HG03025 (cell line): ENCODE measurements at regions not wholly inside any gene's neighbourhood (a gene's known extent, or its start where the extent isn't known, plus 50 kb on each side); places are given as distances from the start of the nearest gene placed in this dataset.
"Not testable (repeated sequence)": the region's sequence is repeated elsewhere in the genome, so short reads cannot be mapped to it uniquely, and the experiment has no call there.

Experiments
- ATAC-seq: cut with Tn5 transposase; IDR thresholded peaks from one replicate; pipeline ENCODE4 v1.9.1; 2021; ENCODE audit warnings: mild to moderate bottlenecking, moderate library complexity; ENCODE audit not compliant: unreplicated experiment, low FRiP score

DNA sequence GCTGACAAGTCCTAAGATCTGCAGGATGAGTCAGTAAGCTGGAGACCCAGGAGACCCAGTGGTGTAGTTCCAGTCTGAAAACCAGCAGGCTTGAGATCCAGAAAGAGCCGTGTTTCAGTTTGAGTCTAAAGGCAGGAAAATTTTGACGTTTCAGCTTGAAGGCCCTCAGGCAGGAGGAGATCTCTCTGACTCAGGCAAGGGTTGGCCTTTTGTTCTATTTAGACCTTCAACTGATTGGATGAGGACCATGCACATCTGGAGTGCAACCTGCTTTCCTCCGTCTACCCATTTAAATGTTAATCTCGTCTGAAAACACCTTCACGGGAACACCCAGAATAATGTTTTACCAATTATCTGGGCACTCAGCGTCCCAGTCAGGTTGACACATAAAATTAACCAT, 69.5 kb downstream of the NPIPA7 start:
- not testable (repeated sequence) for ATAC-seq

DNA sequence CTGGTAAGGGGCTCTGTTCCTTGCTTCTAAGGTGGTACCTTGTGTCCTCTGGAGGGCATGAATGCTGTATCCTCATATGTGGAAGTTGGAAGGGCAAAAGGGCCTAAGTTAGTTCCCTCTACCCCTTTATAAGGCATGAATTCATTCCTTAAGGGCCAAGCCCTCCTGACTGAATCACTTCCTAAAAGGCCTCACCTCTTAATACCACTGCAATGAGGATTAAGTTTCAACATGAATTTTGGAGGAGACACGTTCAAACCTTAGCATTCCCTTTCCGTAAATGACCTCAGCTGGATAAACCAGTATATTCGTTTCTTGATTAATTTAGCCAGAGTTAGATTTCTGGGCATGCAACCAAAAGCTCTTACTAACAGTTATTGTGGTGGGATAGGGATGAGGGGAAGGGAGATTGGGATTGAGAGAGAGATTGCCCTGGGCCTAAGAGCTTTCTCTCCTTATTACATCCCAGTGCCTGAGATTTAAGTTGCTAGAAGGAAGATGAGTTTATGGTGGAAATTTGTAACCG, 70.8 kb downstream of the NPIPA7 start:
- ATAC-seq, result not testable (repeated sequence)

DNA sequence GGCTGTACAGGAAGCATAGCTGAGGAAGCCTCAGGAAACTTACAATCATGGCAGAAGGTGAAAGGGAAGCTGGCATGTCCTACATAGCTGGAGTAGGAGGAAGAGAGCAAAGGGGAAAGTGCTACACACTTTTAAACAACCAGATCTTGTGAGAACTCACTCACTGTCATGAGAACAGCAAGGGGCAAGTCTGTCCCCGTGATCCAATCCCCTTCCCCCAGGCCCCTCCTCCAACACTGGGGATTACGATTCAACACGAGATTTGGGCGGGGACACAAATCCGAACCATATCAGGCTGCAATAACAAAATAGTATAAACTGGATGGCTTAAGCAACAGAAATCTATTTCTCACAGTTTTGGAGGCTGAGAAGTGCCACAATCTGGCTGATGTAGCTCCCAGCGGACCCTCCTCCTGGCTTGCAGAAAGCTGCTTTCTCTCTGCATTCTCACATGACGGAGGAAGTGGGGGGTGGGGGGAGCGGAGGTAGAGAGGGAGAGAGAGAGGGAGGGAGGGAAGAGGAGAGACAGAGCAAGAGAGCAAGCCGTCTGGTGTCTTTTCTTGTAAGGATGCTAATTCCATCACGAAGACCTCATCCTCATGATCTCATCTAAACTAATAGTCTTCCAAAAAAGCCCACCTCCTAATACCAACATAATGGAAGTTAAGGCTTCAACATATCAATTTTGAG, 72.9 kb downstream of the NPIPA7 start:
- ATAC-seq, result not testable (repeated sequence)

DNA sequence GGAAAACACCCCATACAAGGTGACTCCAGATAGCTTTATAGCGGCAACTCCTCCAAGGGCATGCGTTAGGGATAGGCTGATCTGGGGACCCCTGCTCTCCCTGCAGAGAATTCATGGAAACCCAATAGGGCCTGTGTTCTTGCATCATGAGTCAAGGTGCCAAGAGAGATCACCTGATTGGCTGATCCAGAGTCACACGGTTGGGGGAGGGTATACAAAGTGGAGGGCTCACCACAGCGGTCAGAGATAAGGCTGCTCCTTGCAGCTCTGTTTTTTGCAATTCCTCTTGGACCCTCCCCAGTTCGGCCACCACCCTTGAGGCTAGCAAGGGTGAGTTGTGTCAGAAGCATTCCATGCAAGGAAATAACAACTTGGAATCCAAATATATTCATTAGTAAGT, 79.6 kb downstream of the NPIPA7 start:
- ATAC-seq, result not testable (repeated sequence)

DNA sequence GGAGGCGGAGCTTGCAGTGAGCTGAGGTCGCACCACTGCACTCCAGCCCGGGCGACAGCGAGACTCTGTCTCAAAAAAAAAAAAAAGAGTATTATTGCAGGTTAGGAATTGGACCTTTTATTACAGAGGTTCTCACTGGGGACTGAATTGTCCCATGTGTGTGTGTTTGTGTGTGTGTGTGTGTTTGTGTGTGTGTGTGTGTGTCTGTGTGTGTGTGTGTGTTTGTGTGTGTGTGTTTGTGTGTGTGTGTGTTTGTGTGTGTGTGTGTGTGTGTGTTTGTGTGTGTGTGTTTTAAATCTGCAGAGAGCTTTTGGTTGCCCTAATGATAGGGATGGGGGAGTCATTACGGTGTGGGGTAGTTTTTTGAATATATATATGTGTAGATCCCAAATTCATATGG, 84.9 kb downstream of the NPIPA7 start:
- not testable (repeated sequence) for ATAC-seq

DNA sequence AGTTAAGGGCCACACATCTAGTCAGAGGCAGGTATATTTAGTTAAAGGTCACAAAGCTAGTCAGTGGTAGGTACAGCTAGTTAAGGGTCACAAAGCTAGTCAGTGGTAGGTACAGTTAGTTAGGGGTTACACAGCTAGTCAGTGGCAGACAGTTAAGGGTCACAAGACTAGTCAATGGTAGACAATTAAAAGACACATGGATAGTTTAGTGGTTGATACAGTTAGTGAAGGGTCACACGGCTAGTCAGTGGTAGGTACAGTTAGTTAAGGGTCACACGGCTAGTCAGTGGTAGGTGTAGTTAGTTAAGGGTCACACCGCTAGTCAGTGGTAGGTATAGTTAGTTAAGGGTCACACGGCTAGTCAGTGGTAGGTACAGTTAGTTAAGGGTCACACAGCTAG, 110.0 kb downstream of the NPIPA7 start:
- not testable (repeated sequence) for ATAC-seq

DNA sequence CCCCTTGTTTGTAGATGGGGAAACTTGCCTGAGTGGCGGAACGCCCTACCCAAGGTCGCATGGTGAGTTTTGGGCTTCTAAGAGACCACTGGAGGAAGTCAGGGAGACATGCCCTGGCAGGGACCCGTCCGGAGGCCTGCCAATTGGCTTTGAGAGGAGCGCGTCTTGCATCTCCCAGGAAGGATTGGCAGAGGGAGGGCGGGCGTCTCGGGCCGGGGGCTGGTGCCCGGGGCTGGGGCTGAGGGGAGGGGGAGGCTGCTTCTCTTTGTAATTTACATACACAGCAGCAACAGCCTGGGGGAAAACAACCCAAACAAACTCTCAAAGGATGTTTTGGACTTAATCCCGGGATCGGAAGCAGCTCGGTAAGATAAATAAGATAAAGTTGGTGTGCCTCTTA, 110.5 kb downstream of the NPIPA7 start:
- not testable (repeated sequence) for ATAC-seq

DNA sequence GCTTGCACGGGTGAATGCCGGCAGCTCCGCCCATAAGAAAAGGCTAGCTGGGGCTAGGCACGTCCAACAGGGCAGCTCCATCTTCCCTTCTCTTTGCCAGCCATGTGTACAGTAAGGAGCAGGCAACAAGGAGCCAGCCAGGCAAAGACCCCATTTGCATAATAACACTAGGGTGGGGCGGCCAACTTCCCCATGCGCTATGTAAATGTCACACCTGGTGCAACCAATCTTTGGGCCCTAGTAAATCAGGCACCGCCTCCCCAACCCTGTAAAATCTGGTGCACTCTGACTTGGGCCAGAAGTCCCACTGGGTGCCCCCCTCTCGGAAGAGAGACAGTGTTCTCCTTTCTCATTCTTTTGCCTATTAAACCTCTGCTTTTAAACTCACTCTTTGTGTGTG, 115.2 kb downstream of the NPIPA7 start:
- ATAC-seq, result not testable (repeated sequence)

DNA sequence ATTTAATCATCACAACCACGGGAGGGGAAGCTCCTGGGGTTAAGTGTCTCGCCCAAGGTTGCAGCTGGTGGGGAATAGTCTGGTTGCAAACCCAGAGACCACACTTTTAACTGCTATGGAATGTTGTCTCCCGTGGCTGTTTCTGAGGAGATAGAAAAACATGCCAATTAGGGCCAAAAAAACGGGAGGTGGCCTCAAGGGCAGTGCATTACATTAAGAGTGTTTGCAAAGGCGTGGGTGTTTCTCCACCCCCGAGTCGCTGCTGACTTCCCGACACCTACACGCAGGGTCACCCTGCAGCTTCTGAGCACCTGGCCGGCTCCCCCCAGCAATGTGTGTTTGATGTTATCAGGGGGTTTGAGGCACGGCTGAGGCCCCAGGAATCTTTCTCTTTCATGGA, 116.1 kb downstream of the NPIPA7 start:
- ATAC-seq, result not testable (repeated sequence)

DNA sequence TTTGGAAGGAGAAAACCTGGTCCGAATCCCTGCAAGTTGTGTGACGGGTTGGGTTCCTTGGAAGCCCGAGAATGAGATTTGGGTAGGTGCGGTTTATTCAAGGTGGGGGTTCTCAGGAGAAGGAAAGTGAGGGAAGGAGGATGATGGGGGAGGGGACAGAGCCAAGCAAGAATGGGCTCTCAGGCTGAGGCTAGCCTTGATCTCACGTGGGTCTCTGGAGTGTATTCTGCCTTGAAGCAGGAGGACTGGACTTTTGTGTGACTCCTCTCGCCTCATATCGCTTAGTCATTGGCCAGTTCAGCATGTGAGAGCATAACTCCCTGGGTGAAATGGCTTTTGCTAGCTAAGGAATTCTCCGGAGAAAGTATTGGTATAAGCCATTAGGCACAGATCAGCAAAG, 120.9 kb downstream of the NPIPA7 start:
- not testable (repeated sequence) for ATAC-seq

DNA sequence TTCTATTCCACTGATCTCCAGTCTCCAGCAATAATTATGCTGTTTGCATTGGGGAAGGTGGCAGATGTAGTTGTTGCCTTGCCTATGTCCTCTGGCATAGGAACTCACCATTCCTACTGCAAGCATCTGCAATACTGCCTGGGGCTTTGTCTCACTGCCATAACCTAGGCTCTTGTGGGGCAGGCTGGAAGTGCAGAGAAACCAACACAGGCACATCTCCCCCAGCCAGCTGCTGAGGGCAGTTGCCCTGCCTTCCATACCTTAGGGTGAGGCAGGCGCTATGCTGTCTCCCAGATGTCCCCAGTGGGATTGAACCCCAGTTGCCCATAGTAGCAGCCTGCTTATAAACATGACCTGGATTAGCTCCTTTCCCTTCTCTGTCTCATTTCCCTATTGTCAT, 128.1 kb downstream of the NPIPA7 start:
- ATAC-seq, result not testable (repeated sequence)

DNA sequence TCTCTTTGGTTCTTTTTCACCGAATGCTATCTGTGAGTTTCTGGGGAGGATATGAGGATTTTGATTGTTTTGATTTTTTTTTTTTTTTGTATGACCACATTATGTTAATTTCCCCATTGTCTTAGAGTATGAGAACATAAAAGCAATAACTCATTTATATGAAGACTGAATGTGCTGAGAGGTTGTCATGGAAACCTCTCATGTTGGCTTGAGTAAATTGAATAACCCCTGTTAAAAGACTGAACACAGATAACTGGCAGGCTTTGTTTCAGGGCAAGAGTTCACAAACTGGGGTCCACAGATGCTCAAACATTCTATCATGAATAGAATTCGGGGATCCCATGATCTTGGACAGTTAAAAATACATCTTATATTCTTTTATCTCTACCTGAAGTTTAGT, 129.4 kb downstream of the NPIPA7 start:
- ATAC-seq, result not testable (repeated sequence)

DNA sequence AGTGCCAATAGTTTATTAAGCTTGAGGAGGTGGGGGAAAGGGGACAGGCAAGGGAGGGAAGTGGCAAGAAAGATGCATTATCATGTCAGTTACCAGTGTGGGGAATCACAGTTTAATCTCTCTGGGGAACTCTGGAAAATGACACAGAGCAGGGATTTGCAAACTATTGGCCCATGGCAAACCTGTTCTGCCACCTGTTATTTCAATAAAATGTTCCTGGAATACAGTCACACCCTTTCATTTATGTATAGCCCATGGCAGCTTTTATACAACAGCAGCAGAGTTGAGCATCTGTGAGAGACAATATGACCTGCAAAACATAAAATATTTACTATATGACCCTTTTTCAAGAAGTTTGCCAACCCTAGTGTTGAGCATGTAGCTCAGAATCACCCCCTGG, 140.5 kb downstream of the NPIPA7 start:
- not testable (repeated sequence) for ATAC-seq

DNA sequence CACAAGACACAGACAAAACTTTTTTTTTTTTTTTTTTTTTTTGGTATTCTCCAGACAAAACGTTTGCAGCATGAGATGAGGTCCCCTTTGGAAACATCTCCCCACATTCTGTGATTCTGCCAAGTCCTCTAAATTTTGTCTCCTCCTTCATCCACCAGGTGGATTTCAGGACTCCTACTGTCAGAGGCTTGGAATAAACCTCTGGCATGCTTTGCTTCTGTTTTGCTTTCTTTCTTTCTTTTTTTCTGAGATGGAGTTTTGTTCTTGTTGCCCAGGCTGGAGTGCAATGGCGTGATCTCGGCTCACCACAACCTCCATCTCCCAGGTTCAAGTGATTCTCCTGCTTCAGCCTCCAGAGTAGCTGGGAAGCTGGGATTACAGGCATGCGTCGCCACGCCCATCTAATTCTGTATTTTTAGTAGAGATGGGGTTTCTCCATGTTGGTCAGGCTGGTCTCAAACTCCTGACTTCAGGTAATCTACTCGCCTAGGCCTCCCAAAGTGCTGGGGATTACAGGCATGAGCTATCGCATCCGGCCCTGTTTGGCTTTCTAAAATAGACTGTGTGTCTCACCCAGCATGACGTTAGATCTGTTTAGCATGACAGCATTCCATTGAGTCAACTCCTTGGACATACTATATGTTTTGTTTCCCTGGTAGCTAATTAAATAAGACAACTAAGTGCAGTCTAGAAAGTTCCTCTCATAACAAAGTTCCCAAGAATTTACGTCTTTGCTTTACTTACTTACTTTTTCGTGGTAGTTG, 142.5 kb downstream of the NPIPA7 start:
- not testable (repeated sequence) for ATAC-seq

DNA sequence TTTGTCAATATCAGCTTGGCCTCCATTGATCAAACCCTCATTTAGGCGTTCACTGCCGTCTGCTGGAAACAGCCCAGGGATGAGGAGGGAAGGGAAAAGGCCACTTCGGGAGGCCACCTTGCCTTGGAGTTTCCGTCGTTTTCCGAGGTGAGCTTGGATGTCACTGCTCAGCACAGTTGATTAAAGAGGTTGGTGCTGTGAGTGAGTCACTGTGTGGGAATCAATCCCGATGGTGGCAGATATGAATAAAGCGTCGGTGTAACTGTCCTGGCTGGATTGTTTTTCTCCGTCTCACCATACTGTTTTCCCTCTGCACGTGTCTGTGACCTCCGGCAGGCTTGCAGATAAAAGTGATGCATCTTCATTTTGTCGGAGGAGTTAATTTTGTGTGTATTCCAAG, 148.1 kb downstream of the NPIPA7 start:
- not testable (repeated sequence) for ATAC-seq

DNA sequence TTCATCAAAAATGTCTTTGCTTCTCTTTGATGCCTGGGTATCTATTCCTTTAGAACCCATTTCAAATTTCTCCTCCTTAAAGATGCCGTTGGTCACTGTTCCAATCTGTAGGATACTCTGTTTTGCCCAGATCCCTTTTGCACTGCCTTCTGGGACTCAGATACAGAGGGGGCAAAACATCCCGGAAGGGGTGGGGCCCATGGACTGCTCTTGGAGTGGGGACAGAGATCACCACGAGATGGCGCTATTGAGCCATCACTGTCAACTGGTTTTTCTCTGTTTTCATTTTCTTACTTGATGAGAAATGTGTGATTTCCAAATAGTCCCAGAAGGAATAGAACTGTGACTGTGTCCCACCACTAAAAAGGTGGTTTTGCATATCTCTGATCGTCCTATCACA, 151.8 kb downstream of the NPIPA7 start:
- ATAC-seq, result not testable (repeated sequence)

DNA sequence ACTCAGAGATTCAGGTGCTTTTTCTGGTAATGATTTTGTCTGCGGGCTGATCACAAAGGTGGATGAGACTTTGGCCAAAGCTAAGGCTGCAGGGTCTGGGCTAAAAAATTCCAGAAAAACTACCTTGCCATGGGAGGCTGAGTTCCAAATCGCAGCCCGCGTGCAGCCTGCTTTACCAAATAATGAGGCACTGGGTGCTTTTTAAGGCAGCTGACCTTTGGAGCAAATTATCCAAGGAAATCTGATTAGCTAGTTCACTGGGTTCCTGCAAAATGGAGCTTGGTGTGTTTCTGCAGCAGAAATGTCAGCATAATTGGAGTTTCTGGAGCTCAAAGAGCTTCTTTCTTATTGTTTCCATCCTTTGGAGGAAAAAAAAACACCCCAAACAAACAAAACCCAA, 156.6 kb downstream of the NPIPA7 start:
- not testable (repeated sequence) for ATAC-seq

DNA sequence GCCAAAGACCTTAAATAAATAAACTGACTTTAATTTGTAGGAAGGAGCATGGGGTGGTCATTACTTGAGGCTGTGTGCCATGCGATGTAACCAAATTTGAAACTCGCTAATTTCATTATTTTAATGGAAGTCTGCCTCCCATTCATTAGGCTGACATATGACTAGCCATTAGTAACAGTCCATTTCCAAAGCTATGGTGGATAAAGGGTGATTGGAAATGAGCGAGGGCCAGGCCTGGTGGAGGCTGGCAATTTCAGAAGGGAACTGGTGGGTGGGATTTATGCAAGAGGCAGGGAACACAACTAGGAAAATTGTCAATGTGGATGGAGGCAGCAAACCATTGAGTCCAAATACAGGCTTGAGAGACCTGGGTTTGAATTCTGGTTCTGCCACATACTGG, 157.2 kb downstream of the NPIPA7 start:
- not testable (repeated sequence) for ATAC-seq

DNA sequence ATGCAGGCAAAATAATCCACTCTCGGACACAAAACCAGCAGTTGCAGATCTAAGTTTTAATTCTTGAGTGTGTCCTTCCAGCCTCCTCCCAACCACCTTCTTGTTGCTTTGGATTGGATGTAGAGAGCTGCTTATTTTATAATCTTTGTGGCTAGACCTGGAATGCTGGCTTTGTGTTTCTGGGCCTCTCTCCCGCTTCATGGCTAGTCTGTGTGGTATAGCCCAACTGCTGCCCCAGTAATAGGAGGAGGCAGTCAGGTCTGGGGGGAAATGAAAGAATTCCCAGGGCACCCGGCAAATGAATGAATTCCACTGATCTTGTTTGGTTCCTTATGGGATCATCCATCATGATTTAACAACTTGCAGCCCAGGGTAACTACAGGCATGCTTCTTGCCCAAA, 170.8 kb downstream of the NPIPA7 start:
- not testable (repeated sequence) for ATAC-seq

DNA sequence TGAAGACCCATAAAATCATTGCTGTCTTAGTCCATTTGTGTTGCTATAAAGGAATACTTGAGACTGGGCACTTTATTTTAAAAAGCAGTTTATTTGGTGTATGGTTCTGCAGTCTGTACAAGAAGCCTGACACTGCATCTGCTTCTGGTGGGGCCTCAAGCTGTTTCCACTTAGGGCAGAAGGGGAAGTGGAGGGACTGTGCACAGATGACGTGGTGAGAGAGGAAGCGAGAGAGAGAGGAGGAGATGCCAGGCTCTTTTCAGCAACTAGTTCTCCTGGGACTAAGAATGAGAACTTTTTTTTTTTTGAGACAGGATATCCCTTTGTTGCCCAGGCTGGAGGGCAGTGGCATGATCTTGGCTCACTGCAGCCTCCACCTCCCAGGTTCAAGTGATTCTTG, 171.9 kb downstream of the NPIPA7 start:
- ATAC-seq, result not testable (repeated sequence)

DNA sequence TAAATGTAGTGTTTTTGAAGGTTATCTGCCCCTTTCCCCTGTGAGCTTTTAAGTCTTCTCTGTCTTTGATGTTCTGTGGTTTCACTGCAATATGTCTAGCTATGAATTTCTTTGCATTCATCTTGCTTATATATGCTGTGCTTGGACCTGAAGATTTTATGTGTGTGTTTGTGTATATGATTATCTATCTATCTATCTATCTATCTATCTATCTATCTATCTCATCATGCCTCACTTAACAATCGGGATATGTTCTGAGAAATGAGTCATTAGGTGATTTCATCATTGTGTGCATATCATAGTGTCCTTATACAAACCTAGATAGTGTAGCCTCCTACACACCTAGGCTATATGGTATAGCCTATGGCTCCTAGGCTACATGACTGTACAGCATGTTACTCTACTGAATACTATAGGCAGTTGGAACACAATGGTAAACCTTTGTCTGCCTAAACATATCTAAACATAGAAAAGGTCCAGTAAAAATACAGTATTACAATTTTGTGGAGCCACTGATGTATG, 173.9 kb downstream of the NPIPA7 start:
- not testable (repeated sequence) for ATAC-seq
